ENCODE measurements at regions not wholly inside any gene's neighbourhood (a gene's known extent, or its start where the extent isn't known, plus 50 kb on each side); places are given as distances from the start of the nearest gene placed in this dataset.

- TF ChIP-seq, protein P1, sequence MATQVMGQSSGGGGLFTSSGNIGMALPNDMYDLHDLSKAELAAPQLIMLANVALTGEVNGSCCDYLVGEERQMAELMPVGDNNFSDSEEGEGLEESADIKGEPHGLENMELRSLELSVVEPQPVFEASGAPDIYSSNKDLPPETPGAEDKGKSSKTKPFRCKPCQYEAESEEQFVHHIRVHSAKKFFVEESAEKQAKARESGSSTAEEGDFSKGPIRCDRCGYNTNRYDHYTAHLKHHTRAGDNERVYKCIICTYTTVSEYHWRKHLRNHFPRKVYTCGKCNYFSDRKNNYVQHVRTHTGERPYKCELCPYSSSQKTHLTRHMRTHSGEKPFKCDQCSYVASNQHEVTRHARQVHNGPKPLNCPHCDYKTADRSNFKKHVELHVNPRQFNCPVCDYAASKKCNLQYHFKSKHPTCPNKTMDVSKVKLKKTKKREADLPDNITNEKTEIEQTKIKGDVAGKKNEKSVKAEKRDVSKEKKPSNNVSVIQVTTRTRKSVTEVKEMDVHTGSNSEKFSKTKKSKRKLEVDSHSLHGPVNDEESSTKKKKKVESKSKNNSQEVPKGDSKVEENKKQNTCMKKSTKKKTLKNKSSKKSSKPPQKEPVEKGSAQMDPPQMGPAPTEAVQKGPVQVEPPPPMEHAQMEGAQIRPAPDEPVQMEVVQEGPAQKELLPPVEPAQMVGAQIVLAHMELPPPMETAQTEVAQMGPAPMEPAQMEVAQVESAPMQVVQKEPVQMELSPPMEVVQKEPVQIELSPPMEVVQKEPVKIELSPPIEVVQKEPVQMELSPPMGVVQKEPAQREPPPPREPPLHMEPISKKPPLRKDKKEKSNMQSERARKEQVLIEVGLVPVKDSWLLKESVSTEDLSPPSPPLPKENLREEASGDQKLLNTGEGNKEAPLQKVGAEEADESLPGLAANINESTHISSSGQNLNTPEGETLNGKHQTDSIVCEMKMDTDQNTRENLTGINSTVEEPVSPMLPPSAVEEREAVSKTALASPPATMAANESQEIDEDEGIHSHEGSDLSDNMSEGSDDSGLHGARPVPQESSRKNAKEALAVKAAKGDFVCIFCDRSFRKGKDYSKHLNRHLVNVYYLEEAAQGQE (IDR thresholded peaks at IDR 0.05), result no peak
- TF ChIP-seq FOXA2 (IDR thresholded peaks at IDR 0.05), result no peak
- no peak for TF ChIP-seq HNF4A (conservative IDR thresholded peaks at IDR 0.05)
- no peak for TF ChIP-seq RAD21 (IDR thresholded peaks at IDR 0.05)
- no peak for TF ChIP-seq FOXA1 (IDR thresholded peaks at IDR 0.05)
- no peak for TF ChIP-seq RXRA (IDR thresholded peaks at IDR 0.05)
- TF ChIP-seq MAX (IDR thresholded peaks at IDR 0.05), result no peak
These were observed 950.2 kb downstream of the GATA3 start (continued) for GRCh38 chr10:9004736-9005135.

- Histone ChIP-seq H3K9me3 (ENCODE audit: control insufficient read depth in 4 of 4, low read length in 3 of 4) (no peaks in the 10 kb centered on the region), H3K27ac (ENCODE audit: low read depth in 1 of 2, low read length in 2 of 2) (no peak overlapping the region), H3K36me3 (ENCODE audit: control insufficient read depth in 4 of 4, insufficient read depth in 3 of 4, low read depth in 1 of 4, low read length in 3 of 4) (no peaks in the 10 kb centered on the region), H3K4me3 (ENCODE audit: low read depth in 1 of 3, low read length in 3 of 3) (no peak overlapping the region), H3K27me3 (ENCODE audit: control insufficient read depth in 4 of 4, insufficient read depth in 4 of 4, low read length in 3 of 4) (no peaks in the 10 kb centered on the region), H3K4me1 (ENCODE audit: control insufficient read depth in 4 of 4, insufficient read depth in 4 of 4, low read length in 3 of 4) (no peaks in the 10 kb centered on the region), H3K9ac (ENCODE audit: low read depth in 1 of 2, low read length in 2 of 2) (no peak overlapping the region)
- TF ChIP-seq GABPA (IDR thresholded peaks at IDR 0.05 in 1 of 2, conservative IDR thresholded peaks at IDR 0.05 in 1 of 2), result no peak
- WGBS, result 79% methylated on average over 9 of the region's 9 CpGs
- no peak for DNase-seq (ENCODE audit: low spot score)
These were observed 955.0 kb downstream of the GATA3 start for GRCh38 chr10:9009505-9009904.

DNA sequence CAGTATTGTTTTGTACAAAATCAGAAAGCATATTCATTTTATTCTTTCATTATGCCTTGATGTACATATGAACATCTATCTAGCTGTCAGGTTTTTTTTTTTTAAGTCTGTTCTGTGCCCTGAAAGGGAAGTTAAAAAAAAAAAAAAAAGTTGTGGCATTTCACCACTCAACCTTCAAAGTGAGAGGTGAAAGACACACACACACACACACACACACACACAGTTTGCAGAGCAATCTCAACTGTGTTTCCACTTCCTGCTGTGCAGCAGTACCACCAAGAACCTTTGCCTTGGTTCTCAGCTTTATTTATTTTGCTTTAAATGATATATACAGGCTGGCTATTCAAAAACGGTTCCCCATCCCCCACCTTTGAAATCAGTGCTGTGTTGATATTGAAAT, 955.6 kb downstream of the GATA3 start:
- no peak overlapping the region for H3K9ac ChIP-seq (ENCODE audit: low read depth in 1 of 2, low read length in 2 of 2)
- no peaks in the 10 kb centered on the region for H3K9me3 ChIP-seq (ENCODE audit: control insufficient read depth in 4 of 4, low read length in 3 of 4)
- WGBS, result 16% methylated on average over 1 of the region's 1 CpG
- no peaks in the 10 kb centered on the region for H3K36me3 ChIP-seq (ENCODE audit: control insufficient read depth in 4 of 4, insufficient read depth in 3 of 4, low read depth in 1 of 4, low read length in 3 of 4)
- no peaks in the 10 kb centered on the region for H3K4me1 ChIP-seq (ENCODE audit: control insufficient read depth in 4 of 4, insufficient read depth in 4 of 4, low read length in 3 of 4)
- TF ChIP-seq, protein P2, sequence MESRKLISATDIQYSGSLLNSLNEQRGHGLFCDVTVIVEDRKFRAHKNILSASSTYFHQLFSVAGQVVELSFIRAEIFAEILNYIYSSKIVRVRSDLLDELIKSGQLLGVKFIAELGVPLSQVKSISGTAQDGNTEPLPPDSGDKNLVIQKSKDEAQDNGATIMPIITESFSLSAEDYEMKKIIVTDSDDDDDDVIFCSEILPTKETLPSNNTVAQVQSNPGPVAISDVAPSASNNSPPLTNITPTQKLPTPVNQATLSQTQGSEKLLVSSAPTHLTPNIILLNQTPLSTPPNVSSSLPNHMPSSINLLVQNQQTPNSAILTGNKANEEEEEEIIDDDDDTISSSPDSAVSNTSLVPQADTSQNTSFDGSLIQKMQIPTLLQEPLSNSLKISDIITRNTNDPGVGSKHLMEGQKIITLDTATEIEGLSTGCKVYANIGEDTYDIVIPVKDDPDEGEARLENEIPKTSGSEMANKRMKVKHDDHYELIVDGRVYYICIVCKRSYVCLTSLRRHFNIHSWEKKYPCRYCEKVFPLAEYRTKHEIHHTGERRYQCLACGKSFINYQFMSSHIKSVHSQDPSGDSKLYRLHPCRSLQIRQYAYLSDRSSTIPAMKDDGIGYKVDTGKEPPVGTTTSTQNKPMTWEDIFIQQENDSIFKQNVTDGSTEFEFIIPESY (IDR thresholded peaks at IDR 0.05), result no peak
- no peak for TF ChIP-seq NR2F2 (IDR thresholded peaks at IDR 0.05)
- no peak for TF ChIP-seq ATF3 (IDR thresholded peaks at IDR 0.05)
- TF ChIP-seq GABPA (IDR thresholded peaks at IDR 0.05 in 1 of 2, conservative IDR thresholded peaks at IDR 0.05 in 1 of 2), result no peak
- TF ChIP-seq SP1 (IDR thresholded peaks at IDR 0.05), result no peak
- no peak for TF ChIP-seq CTCF (IDR thresholded peaks at IDR 0.05; ENCODE audit: low read depth, low read length, missing input control)
- no peak for TF ChIP-seq YY1 (IDR thresholded peaks at IDR 0.05)
- TF ChIP-seq FOXA2 (IDR thresholded peaks at IDR 0.05), result no peak
- no peak for TF ChIP-seq HNF4G (IDR thresholded peaks at IDR 0.05)
- no peak for TF ChIP-seq HNF4A (conservative IDR thresholded peaks at IDR 0.05)
- no peak for DNase-seq (ENCODE audit: low spot score)
- no peak overlapping the region for H3K27ac ChIP-seq (ENCODE audit: low read depth in 1 of 2, low read length in 2 of 2)
- no peak overlapping the region for H3K4me3 ChIP-seq (ENCODE audit: low read depth in 1 of 3, low read length in 3 of 3)
- no peaks in the 10 kb centered on the region for H3K27me3 ChIP-seq (ENCODE audit: control insufficient read depth in 4 of 4, insufficient read depth in 4 of 4, low read length in 3 of 4)
